HG03469 (cell line): ENCODE measurements at regions not wholly inside any gene's neighbourhood (a gene's known extent, or its start where the extent isn't known, plus 50 kb on each side); places are given as distances from the start of the nearest gene placed in this dataset.
"Not testable (repeated sequence)": the region's sequence is repeated elsewhere in the genome, so short reads cannot be mapped to it uniquely, and the experiment has no call there.

Experiments used
- ATAC-seq: cut with Tn5 transposase; IDR thresholded peaks from one replicate; pipeline ENCODE4 v1.9.1; 2021; ENCODE audit warnings: mild to moderate bottlenecking, moderate library complexity, moderate number of reproducible peaks; ENCODE audit not compliant: unreplicated experiment

GRCh38 chr11:42906226-42906625 lies 405.6 kb upstream of the API5 start:
- ATAC-seq, result no peak

- ATAC-seq, result no peak
Observed at GRCh38 chr11:42913731-42914130, 398.1 kb upstream of the API5 start.

GRCh38 chr11:42923651-42924050 lies 388.1 kb upstream of the API5 start:
- no peak for ATAC-seq

- no peak for ATAC-seq
Observed at GRCh38 chr11:42925916-42926315, 385.9 kb upstream of the API5 start.

GRCh38 chr11:42947405-42947804 lies 364.4 kb upstream of the API5 start:
- ATAC-seq, result no peak

GRCh38 chr11:42949738-42950376 lies 361.9 kb upstream of the API5 start:
- ATAC-seq, result not testable (repeated sequence)

GRCh38 chr11:42951266-42951665 lies 360.5 kb upstream of the API5 start:
- no peak for ATAC-seq

- no peak for ATAC-seq
Observed at GRCh38 chr11:42957831-42958230, 354.0 kb upstream of the API5 start.

GRCh38 chr11:42958635-42959034 lies 353.2 kb upstream of the API5 start:
- no peak for ATAC-seq

- no peak for ATAC-seq
Observed at GRCh38 chr11:42960521-42961088, 351.2 kb upstream of the API5 start.

- no peak for ATAC-seq
Observed at GRCh38 chr11:42967653-42968052, 344.1 kb upstream of the API5 start.

- ATAC-seq, result no peak
Observed at GRCh38 chr11:42972741-42973140, 339.1 kb upstream of the API5 start.

- no peak for ATAC-seq
Observed at GRCh38 chr11:42974510-42975179, 337.2 kb upstream of the API5 start.

- ATAC-seq, result no peak
Observed at GRCh38 chr11:42975180-42975529, 336.6 kb upstream of the API5 start.

GRCh38 chr11:42976636-42977217 lies 335.1 kb upstream of the API5 start:
- no peak for ATAC-seq

- no peak for ATAC-seq
Observed at GRCh38 chr11:42992594-42992993, 319.2 kb upstream of the API5 start.

GRCh38 chr11:42996421-42997307 lies 315.1 kb upstream of the API5 start:
- no peak for ATAC-seq

- ATAC-seq, result not testable (repeated sequence)
Observed at GRCh38 chr11:43004879-43005278, 306.9 kb upstream of the API5 start.

- no peak for ATAC-seq
Observed at GRCh38 chr11:43010042-43010441, 301.8 kb upstream of the API5 start.

- no peak for ATAC-seq
Observed at GRCh38 chr11:43012606-43013005, 299.2 kb upstream of the API5 start.

- ATAC-seq, result no peak
Observed at GRCh38 chr11:43021466-43021865, 290.3 kb upstream of the API5 start.
